H1 (cell line): ENCODE measurements at regions not wholly inside any gene's neighbourhood (a gene's known extent, or its start where the extent isn't known, plus 50 kb on each side); places are given as distances from the start of the nearest gene placed in this dataset.

Experiments used
- CTCF ChIA-PET: fragments of 300-600 bp; sonication (Branson Sonifier 250); formaldehyde crosslinking; loops from one replicate; lab custom pipeline; 2021; ENCODE audit not compliant: partially characterized antibody; lab: Charles Lee
- POLR2A ChIA-PET: fragments of 300-600 bp; sonication (Branson Sonifier 250); formaldehyde crosslinking; loops from one replicate; lab custom pipeline; 2021; ENCODE audit warnings: inconsistent platforms; ENCODE audit not compliant: partially characterized antibody; lab: Charles Lee
- DNase-seq, 2 experiments: peaks; one replicate each; pipeline versions ENCODE4 v3.0.0 to v3.0.0-alpha.2; 2010 to 2022; ENCODE audit warnings: low spot score in 2 of 2, low read depth in 1 of 2, mixed read lengths in 1 of 2
- FAIRE-seq: peaks from 2 replicates; lab custom pipeline; 2011; peaks lifted over from hg19 to GRCh38; lab: Jason Lieb, UNC
- H2AFZ ChIP-seq: 2 replicates; pipeline ENCODE4 v1.8.1; 2012; ENCODE audit warnings: low read length, inconsistent platforms
- H2AK5ac ChIP-seq: 2 replicates; pipeline ENCODE4 v1.6.1; 2013; ENCODE audit warnings: low read depth, low read length
- H2BK120ac ChIP-seq: replicated peaks from 2 replicates; pipeline ENCODE3; 2013; ENCODE audit warnings: low read depth, low read length, inconsistent platforms
- H2BK12ac ChIP-seq: 2 replicates; pipeline ENCODE4 v1.6.1; 2013; ENCODE audit warnings: low read depth, low read length
- H2BK15ac ChIP-seq: 2 replicates; pipeline ENCODE4 v1.6.1; 2013; ENCODE audit warnings: low read length
- H2BK20ac ChIP-seq: 2 replicates; pipeline ENCODE4 v1.6.1; 2013; ENCODE audit warnings: low read length
- H2BK5ac ChIP-seq: 2 replicates; pipeline ENCODE4 v1.6.1; 2013; ENCODE audit warnings: low read depth, low read length
- H3K14ac ChIP-seq: 2 replicates; pipeline ENCODE4 v1.6.1; 2013; ENCODE audit warnings: inconsistent platforms; ENCODE audit not compliant: insufficient read length
- H3K18ac ChIP-seq: 2 replicates; pipeline ENCODE4 v1.6.1; 2013; ENCODE audit warnings: low read length; ENCODE audit errors: extremely low read depth
- H3K23ac ChIP-seq: 2 replicates; pipeline ENCODE4 v1.6.1; 2013; ENCODE audit warnings: inconsistent platforms; ENCODE audit not compliant: insufficient read length
- H3K23me2 ChIP-seq: 2 replicates; pipeline ENCODE4 v1.6.1; 2013; ENCODE audit warnings: low read depth, low read length
- H3K27ac ChIP-seq: 2 replicates; pipeline ENCODE4 v1.6.1; 2011; ENCODE audit warnings: low read depth, low read length, inconsistent platforms
- H3K27me3 ChIP-seq, 4 experiments: replicated peaks in 1 of 4; 1 replicate in 1 of 4; 2 replicates in 3 of 4; pipeline versions ENCODE4 v1.6.1 to v1.8.1; 2011 to 2013; ENCODE audit warnings: low read length in 3 of 4, mild to moderate bottlenecking in 3 of 4, inconsistent platforms in 2 of 4, mixed read lengths in 2 of 4, moderate library complexity in 1 of 4; ENCODE audit not compliant: control insufficient read depth in 3 of 4, insufficient read depth in 3 of 4; ENCODE audit errors: extremely low read depth in 1 of 4
- H3K36me3 ChIP-seq, 4 experiments: 2 replicates each; pipeline versions ENCODE4 v1.6.1 to v1.8.1; 2011 to 2013; ENCODE audit warnings: mild to moderate bottlenecking in 4 of 4, low read length in 3 of 4, moderate library complexity in 2 of 4, control low read depth in 1 of 4, inconsistent platforms in 1 of 4; ENCODE audit not compliant: insufficient read depth in 4 of 4, control insufficient read depth in 2 of 4
- H3K4ac ChIP-seq: replicated peaks from 2 replicates; pipeline ENCODE3; 2013; ENCODE audit warnings: low read length, low read depth, mixed read lengths, inconsistent platforms; ENCODE audit not compliant: insufficient read length
- H3K4me1 ChIP-seq, 4 experiments: replicated peaks in 1 of 4; 1 replicate in 1 of 4; 2 replicates in 3 of 4; pipeline versions ENCODE4 v1.6.1 to v1.8.1; 2011 to 2013; ENCODE audit warnings: low read length in 3 of 4, inconsistent platforms in 2 of 4, mixed read lengths in 1 of 4; ENCODE audit not compliant: insufficient read depth in 4 of 4, control insufficient read depth in 3 of 4
- H3K4me2 ChIP-seq, 2 experiments: 2 replicates each; pipeline versions ENCODE4 v1.6.1 to v1.8.1; 2011 to 2013; ENCODE audit warnings: low read depth in 2 of 2, low read length in 2 of 2, control low read depth in 1 of 2, inconsistent platforms in 1 of 2, mild to moderate bottlenecking in 1 of 2; ENCODE audit not compliant: insufficient read depth in 1 of 2
- H3K4me3 ChIP-seq, 4 experiments: fragments of 200-600, 300-600 bp in 1 of 4; sonication (generic), shearing (Covaris generic), sonication (Bioruptor Twin) in 1 of 4; 2 replicates each; pipeline versions ENCODE4 v1.5.1 to v1.8.1; 2011 to 2016; ENCODE audit warnings: low read length in 4 of 4, low read depth in 3 of 4, control low read depth in 2 of 4, inconsistent platforms in 2 of 4, mild to moderate bottlenecking in 2 of 4, mixed read lengths in 1 of 4, moderate library complexity in 1 of 4; ENCODE audit not compliant: insufficient read depth in 2 of 4; ENCODE audit errors: extremely low read depth in 1 of 4
- H3K56ac ChIP-seq: replicated peaks from 2 replicates; pipeline ENCODE3; 2013; ENCODE audit warnings: low read depth, mild to moderate bottlenecking, mixed read lengths, low read length, inconsistent platforms; ENCODE audit not compliant: insufficient read length
- H3K79me1 ChIP-seq: 2 replicates; pipeline ENCODE4 v1.6.1; 2013; ENCODE audit warnings: low read depth, low read length, control low read depth
- H3K79me2 ChIP-seq, 2 experiments: 2 replicates each; pipeline versions ENCODE4 v1.6.1 to v1.8.1; 2012 to 2013; ENCODE audit warnings: low read length in 2 of 2, mild to moderate bottlenecking in 2 of 2, inconsistent platforms in 1 of 2; ENCODE audit not compliant: insufficient read depth in 2 of 2, control insufficient read depth in 1 of 2
- H3K9ac ChIP-seq, 4 experiments: replicated peaks in 1 of 4; 1 replicate in 1 of 4; 2 replicates in 3 of 4; pipeline versions ENCODE4 v1.6.1 to v1.8.1; 2011 to 2013; ENCODE audit warnings: low read depth in 3 of 4, low read length in 3 of 4, control low read depth in 2 of 4, mild to moderate bottlenecking in 2 of 4, moderate library complexity in 2 of 4, inconsistent platforms in 1 of 4; ENCODE audit errors: extremely low read depth in 1 of 4
- H3K9me3 ChIP-seq, 2 experiments: 2 replicates each; pipeline versions ENCODE4 v1.6.1 to v1.8.1; 2012 to 2013; ENCODE audit warnings: mild to moderate bottlenecking in 2 of 2, moderate library complexity in 2 of 2, control low read depth in 1 of 2, inconsistent platforms in 1 of 2, low read depth in 1 of 2, low read length in 1 of 2, mixed read lengths in 1 of 2; ENCODE audit not compliant: insufficient read depth in 2 of 2
- H4K20me1 ChIP-seq, 2 experiments: replicated peaks in 1 of 2; 2 replicates each; pipeline versions ENCODE3 to v1.8.1; 2011 to 2013; ENCODE audit warnings: inconsistent platforms in 2 of 2, low read length in 2 of 2, mild to moderate bottlenecking in 1 of 2; ENCODE audit not compliant: insufficient read depth in 2 of 2, control insufficient read depth in 1 of 2
- H4K5ac ChIP-seq: 2 replicates; pipeline ENCODE4 v1.6.1; 2013; ENCODE audit warnings: low read length, low read depth, mixed read lengths, inconsistent platforms; ENCODE audit not compliant: insufficient read length
- H4K8ac ChIP-seq: 2 replicates; pipeline ENCODE4 v1.8.0; 2013; ENCODE audit warnings: mild to moderate bottlenecking, moderate library complexity, low read length, inconsistent platforms; ENCODE audit not compliant: insufficient read depth; ENCODE audit errors: extremely low read depth
- H4K91ac ChIP-seq: replicated peaks from 2 replicates; pipeline ENCODE3; 2013; ENCODE audit warnings: low read length, mixed read lengths, inconsistent platforms; ENCODE audit not compliant: insufficient read length
- SIRT6 ChIP-seq: IDR thresholded peaks from one replicate; pipeline ENCODE4 v1.7.1; 2012; ENCODE audit warnings: low read length, inconsistent platforms
- WGBS, 2 experiments: shearing (Covaris generic) in 1 of 2; methylation state at CpG; one replicate each; pipeline versions ENCODE4 v1.1.6 to v1.1.7; 2013 to 2015; ENCODE audit warnings: low lambda C conversion rate in 2 of 2, mixed read lengths in 2 of 2, inconsistent platforms in 1 of 2, low coverage in 1 of 2, missing lambda C conversion rate in 1 of 2; ENCODE audit not compliant: insufficient replicate concordance in 2 of 2, insufficient coverage in 1 of 2, insufficient read length in 1 of 2; ENCODE audit errors: extremely low coverage in 1 of 2, missing lambda C conversion rate in 1 of 2; 5-methylcytosine and 5-hydroxymethylcytosine counted together

DNA sequence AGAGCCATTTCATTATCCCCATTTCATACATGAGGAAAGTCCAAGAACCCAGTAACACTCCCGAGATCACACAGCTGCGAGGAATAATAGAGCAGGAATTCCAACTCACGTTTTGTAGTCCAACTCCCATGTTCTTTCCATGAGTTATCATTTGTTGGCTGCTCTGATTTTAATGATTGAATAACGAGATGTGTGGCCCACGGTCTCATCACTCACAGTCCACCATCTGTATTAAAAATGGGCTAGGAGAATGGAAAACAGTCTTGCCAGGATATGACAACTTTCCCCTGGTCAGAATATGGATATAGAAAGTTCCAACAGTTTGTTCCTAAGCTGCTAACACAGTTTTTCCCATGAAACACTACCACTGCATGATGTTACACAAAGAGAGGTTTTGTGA lies 147.5 kb downstream of the METTL4 start:
- no peak overlapping the region for H3K4ac ChIP-seq
- H2AK5ac ChIP-seq: no peak overlapping the region
- DNase-seq (no peak), FAIRE-seq (no peak)
- no peak overlapping the region for H3K23ac ChIP-seq
- no peak overlapping the region for H3K9ac ChIP-seq
- no peaks in the 10 kb centered on the region for H3K79me1 ChIP-seq
- no peak for TF ChIP-seq SIRT6
- no peaks in the 10 kb centered on the region for H3K79me2 ChIP-seq
- H2AFZ ChIP-seq: no peak overlapping the region
- no peak overlapping the region for H2BK15ac ChIP-seq
- WGBS, 2 experiments: 91% methylated on average over 5 of the region's 5 CpGs; no CpG with 5 or more reads in 1 of the 2 experiments
- H4K8ac ChIP-seq: no peak overlapping the region
- H3K23me2 ChIP-seq: no peaks in the 10 kb centered on the region
- 0 out of 7 replicates have a peak, but pooled peaks cover 0 to 5% (median 1%) of the 10 kb centered on the region in 4 experiments for H3K4me1 ChIP-seq
- no peak overlapping the region for H3K14ac ChIP-seq
- no peak overlapping the region for H2BK12ac ChIP-seq
- H3K27me3 ChIP-seq: no peaks in the 10 kb centered on the region
- H3K4me2 ChIP-seq: no peak overlapping the region
- no peak overlapping the region for H3K4me3 ChIP-seq
- no peak overlapping the region for H2BK5ac ChIP-seq
- no peak overlapping the region for H3K18ac ChIP-seq
- H4K91ac ChIP-seq: no peak overlapping the region
- H3K27ac ChIP-seq: no peak overlapping the region
- no peaks in the 10 kb centered on the region for H3K36me3 ChIP-seq
- H2BK20ac ChIP-seq: no peak overlapping the region
- H3K9me3 ChIP-seq: no peaks in the 10 kb centered on the region
- H4K5ac ChIP-seq: no peak overlapping the region
- H3K56ac ChIP-seq: no peak overlapping the region
- no peak overlapping the region for H2BK120ac ChIP-seq
- POLR2A ChIA-PET: no interaction called here
- no peaks in the 10 kb centered on the region for H4K20me1 ChIP-seq
- CTCF ChIA-PET: no interaction called here
